Daoy (cell line): ENCODE measurements at regions not wholly inside any gene's neighbourhood (a gene's known extent, or its start where the extent isn't known, plus 50 kb on each side); places are given as distances from the start of the nearest gene placed in this dataset.
A peak's percentile ranks its signal among the peaks of the same experiment; 100 is the strongest.
"Not testable (repeated sequence)": the region's sequence is repeated elsewhere in the genome, so short reads cannot be mapped to it uniquely, and the experiment has no call there.

Experiments used
- DNase-seq: peaks from one replicate; pipeline ENCODE4 v3.0.0-alpha.2; 2015; ENCODE audit warnings: low read depth

DNA sequence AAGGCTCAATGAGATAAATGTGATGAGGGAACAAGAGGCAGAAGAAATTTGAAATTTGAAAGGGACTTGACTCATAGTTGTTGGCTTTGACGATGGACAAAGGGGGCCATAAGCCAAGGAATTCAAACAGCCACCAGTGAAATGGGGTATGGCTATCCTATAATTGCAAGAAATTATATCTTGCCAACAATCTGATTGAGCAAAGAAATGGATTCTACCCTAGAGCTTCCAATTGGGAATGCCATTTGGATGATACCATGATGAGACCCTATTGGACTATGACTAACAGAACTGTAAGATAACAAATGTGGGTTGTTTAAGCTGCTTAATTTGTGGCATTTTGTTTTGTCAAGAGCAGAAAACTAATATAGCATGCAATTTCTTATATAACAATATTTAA, 270.1 kb upstream of the ARSJ start:
- DNase-seq = no peak

- DNase-seq = no peak
Measured at GRCh38 chr4:114249976-114250375, 270.5 kb upstream of the ARSJ start.

DNA sequence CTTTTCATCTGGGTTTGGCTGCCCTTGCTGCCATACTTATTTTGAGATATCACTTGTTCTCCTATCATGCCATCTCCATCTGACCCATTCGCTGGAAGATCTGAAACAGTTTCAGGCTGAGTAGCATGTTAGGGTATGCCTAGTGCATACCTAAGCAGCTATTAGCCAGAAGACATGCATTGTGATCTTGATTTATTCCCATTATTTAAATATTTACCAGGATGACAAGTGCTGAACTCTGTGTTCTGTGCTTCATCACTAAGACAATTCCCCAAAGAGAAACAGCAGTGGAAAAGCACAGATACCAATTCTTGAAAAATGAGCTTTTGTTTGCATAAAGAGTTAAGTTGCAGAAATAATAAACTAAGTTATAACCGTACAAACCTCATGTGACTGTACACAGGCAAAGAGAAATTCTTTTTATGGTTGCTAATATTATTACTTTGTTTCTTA, 271.0 kb upstream of the ARSJ start:
- no peak for DNase-seq

DNA sequence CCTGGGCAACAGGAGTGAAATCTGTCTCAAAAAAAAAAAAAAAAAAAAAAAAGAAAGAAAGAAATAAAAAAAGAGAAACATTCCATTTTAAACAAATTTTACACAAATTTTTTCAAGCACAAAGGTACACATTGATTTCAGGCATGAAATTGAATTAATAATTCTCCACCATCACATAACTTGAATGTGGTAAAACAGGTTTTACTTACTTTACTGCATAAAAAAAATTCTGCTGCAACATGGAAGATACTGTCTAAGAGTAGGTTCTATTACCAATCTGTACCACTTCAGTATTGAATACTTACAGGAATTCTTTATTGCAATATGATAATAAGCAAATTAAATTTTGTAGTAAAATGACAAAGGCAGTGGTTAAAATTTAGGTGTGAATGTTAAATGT, 271.6 kb upstream of the ARSJ start:
- no peak for DNase-seq

- no peak for DNase-seq
Measured at GRCh38 chr4:114252499-114252898, 273.1 kb upstream of the ARSJ start.

- no peak for DNase-seq
Measured at GRCh38 chr4:114257501-114257900, 278.1 kb upstream of the ARSJ start.

GRCh38 chr4:114262421-114262820, 283.0 kb upstream of the ARSJ start:
- DNase-seq = not testable (repeated sequence)

DNA sequence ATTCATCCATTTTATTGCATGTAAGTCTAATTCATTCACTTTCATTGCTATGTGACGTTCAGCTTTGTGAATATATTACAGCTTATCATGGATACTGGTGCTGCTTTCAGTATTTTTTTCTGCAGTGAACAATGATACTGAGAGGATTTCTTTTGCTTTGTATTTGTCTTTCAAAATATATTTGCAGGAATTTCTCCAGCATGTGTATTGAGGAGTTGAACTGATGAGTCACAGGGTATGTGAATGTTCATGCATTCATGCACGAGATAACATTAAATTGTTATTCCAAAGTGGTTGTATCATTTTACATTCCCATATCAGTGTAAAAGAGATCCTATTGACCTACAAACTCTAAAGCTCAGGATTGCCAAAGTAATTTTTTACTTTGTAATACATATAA, 283.8 kb upstream of the ARSJ start:
- no peak for DNase-seq

GRCh38 chr4:114264452-114264851, 285.0 kb upstream of the ARSJ start:
- DNase-seq = no peak

DNA sequence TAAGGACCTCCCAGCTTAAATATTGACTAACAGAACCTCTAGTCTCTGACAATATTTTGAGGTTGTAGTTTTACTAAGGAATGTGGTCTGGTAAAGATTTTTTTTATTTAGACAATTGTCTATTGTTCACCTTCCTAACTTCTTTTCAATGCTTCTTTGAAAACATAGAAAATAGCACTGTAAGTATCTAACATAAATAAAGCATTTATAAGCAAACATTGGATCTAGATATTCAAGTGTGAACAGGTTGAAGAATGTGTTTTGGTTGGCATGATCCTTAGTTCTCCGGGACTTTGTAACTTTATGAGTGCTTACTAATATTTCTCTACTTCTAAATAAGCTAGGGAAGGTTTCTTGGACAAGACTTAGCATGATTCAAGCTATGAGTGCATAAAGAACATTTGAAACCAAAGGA, 285.4 kb upstream of the ARSJ start:
- no peak for DNase-seq

DNA sequence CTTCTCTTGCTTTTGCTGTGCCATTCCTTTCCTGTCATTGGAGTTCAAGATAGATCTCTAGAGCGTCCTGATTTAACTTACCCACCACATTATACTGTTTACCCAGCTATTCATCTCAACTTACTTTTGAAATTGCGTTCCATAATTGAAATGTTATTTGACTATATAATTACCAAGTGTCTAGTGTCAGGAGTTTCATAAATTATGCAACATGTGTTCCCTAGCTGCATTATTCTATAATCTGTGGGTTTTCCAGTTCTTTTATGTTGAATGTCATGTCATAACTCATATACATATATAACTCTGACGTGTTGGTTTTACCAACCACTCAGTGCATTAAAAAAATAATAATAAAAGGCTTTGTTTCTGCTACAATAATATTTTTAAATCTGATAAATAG, 285.9 kb upstream of the ARSJ start:
- DNase-seq = no peak

GRCh38 chr4:114267976-114268375, 288.5 kb upstream of the ARSJ start:
- DNase-seq = no peak

DNA sequence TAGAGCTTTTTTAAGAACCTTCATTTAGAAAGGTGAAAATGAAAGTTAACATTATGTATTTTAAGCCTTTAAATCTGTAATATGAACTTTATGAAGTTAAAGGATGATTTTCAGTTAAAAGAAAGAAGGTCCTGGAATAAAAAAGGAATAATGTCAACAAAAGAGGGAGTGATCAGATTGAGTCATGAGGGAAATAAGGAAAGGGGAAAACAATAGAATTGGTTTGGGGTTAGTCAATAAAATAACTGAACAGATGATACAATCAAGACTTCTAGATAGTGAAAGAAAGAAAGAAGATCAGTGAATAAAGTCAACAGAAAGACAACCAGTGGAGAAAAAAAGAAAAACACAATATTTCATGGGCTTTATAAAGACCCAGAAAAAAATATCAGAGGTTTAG, 291.6 kb upstream of the ARSJ start:
- no peak for DNase-seq

- DNase-seq = peak; percentile 69
Measured at GRCh38 chr4:114272226-114272625, 292.8 kb upstream of the ARSJ start.

GRCh38 chr4:114273238-114273637, 293.8 kb upstream of the ARSJ start:
- DNase-seq = no peak

GRCh38 chr4:114277690-114278089, 298.2 kb upstream of the ARSJ start:
- no peak for DNase-seq

- no peak for DNase-seq
Measured at GRCh38 chr4:114279066-114279465, 299.6 kb upstream of the ARSJ start.

DNA sequence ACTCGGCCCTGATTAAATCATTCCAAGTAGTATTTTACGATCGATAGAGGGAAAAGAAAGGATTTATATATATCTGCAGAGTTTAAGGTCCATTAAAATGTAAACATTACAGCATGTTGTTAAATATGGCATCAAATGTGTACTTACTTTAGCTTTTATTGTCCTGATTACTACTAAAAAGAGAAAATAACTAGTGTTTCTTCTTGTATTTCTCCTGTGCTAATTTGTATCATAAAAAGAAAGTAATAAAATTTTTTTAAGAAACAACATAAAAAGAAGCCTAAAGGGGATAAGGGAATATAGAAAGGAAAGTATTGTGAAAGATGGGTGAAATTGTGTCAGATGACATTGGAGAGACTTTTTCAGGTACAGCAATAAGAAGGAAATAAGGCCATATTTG, 300.3 kb upstream of the ARSJ start:
- no peak for DNase-seq

DNA sequence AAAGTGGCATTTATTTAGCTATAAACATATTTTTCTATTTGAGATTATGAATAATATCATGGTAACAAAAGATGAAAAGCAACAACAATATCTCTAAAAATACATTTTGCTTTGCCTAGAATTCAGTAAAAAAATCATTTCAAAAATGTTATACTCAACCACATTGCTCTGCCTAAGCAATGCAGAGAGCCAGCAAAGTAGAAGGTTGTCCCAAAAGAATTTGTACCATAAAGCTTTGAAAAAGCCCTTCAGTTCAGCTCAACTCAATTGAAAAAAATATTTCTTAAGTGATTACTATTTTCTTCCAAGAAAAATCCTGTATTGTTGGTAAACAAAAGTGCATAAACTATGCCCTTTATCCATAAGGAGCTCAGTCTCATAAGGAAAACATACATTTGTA, 301.2 kb upstream of the ARSJ start:
- DNase-seq = no peak

- no peak for DNase-seq
Measured at GRCh38 chr4:114281164-114281960, 301.9 kb upstream of the ARSJ start.

DNA sequence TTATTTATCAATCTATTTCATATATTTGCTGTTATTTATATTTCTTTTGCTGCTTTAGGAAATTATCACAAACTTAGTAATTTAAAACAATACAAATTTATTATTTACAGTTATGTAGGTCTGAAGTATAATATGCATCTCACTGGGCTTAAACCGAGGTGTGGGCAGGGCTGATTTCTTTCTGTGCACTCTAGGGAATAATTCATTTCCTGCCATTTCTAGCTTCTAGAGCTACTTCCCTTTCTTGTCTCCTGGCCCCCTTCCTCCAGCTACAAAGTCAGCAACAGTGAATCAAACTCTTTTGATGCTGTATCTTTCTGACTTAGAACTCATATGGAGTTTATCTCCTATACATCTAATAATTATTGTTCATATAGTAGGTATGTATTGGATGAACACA, 303.5 kb upstream of the ARSJ start:
- no peak for DNase-seq

DNA sequence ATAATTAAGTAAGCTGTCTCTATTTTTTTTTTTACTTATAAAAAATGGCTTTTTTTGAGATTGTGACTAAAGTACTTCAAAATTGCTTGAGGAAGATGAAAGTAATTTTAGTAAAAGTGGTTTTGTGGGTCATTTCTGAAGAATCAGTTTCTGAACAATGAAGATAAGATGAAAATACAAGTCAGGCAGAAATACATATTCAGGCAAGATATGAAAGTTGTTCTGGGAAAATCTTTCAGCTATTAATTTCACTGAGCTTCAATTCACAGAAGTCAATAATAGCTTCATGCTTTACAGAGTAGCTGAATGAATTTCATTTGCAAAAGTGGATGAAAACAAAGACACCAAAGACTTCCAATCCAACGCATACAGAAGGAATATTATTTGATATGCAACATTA, 305.2 kb upstream of the ARSJ start:
- DNase-seq = no peak

GRCh38 chr4:114286262-114286810, 306.9 kb upstream of the ARSJ start:
- DNase-seq = no peak
